Tibial artery (tissue), 4 donors: ENCODE measurements at regions not wholly inside any gene's neighbourhood (a gene's known extent, or its start where the extent isn't known, plus 50 kb on each side); places are given as distances from the start of the nearest gene placed in this dataset.

ENCODE experiments used
- DNase-seq, 2 donors: peaks; one replicate each; pipeline ENCODE4 v3.0.0-alpha.2; 2019
- H3K27ac ChIP-seq, 2 donors: fragments of 200-600 bp; sonication (generic) in 1 of 2; 1 replicate in 1 of 2; 2 replicates in 1 of 2; pipeline ENCODE4 v1.5.1; 2018 to 2019; ENCODE audit warnings: mild to moderate bottlenecking in 1 of 2
- H3K27me3 ChIP-seq, 2 donors: fragments of 200-600 bp; sonication (generic) in 1 of 2; one replicate each; pipeline versions ENCODE4 v1.5.1 to v1.6.0; 2016 to 2019
- H3K36me3 ChIP-seq, 3 donors: fragments of 200-600 bp; sonication (generic) in 2 of 3; one replicate each; pipeline ENCODE4 v1.5.1; 2016 to 2019; ENCODE audit warnings: mild to moderate bottlenecking in 2 of 3
- H3K4me1 ChIP-seq, 4 donors: fragments of 200-600 bp; sonication (generic) in 2 of 4; 1 replicate in 3 of 4; 2 replicates in 1 of 4; pipeline ENCODE4 v1.5.1; 2016 to 2019
- H3K4me3 ChIP-seq, 2 donors: fragments of 200-600 bp; sonication (generic) in 1 of 2; 1 replicate in 1 of 2; 2 replicates in 1 of 2; pipeline ENCODE4 v1.5.1; 2018 to 2019; ENCODE audit warnings: mild to moderate bottlenecking in 2 of 2
- H3K9me3 ChIP-seq, 3 donors: fragments of 200-600 bp; sonication (generic) in 1 of 3; one replicate each; pipeline ENCODE4 v1.5.1; 2016 to 2019
- CTCF ChIP-seq, 2 experiments: fragments of 200-600 bp in 1 of 2; fragments of 450-650 bp in 1 of 2; IDR thresholded peaks; one replicate each; pipeline ENCODE4 v1.5.1; 2017 to 2019; ENCODE audit warnings: antibody characterized with exemption in 2 of 2, mild to moderate bottlenecking in 1 of 2, moderate library complexity in 1 of 2
- intact Hi-C: fragments of 100-400 bp; cut with DNase I; formaldehyde crosslinking; loops from one replicate; pipeline ENCODE4 v1.15.0; 2023; ENCODE audit warnings: low total_unique reads

DNA sequence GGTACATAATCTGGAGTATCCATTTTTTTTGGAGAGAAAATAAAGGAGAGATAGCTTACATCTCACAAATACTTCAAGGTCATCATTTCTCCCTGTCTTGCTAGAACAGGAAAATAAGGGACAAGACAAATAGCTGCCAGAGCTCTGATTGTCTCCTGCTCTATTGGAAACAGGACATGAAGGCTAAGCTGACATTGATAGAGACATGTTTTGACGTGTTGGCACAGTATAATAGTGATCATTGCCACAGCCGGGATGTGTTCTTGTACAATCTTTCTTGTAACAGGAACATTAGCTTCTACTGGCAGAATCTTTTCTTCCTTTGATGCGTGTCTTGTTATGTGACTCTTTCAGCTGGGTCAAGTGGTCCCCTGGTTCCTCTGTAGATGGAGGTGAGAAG is 279.3 kb upstream of the MTPN start:
- H3K27me3 ChIP-seq: no peaks in the 10 kb centered on the region
- no peak for DNase-seq
- no peaks in the 10 kb centered on the region for H3K36me3 ChIP-seq
- H3K4me1 ChIP-seq: no peaks in the 10 kb centered on the region
- no peak overlapping the region for H3K4me3 ChIP-seq
- intact Hi-C loops: no loop called here
- H3K9me3 ChIP-seq: no peaks in the 10 kb centered on the region
- no peak for TF ChIP-seq CTCF (IDR thresholded peaks at IDR 0.05)
- no peak overlapping the region for H3K27ac ChIP-seq

- no peak for DNase-seq
- no peak overlapping the region for H3K4me3 ChIP-seq
- H3K4me1 ChIP-seq: no peaks in the 10 kb centered on the region
- no peak overlapping the region for H3K27ac ChIP-seq
- intact Hi-C loops: no loop called here
- H3K9me3 ChIP-seq: no peaks in the 10 kb centered on the region
- TF ChIP-seq CTCF (IDR thresholded peaks at IDR 0.05): no peak
- H3K27me3 ChIP-seq: no peaks in the 10 kb centered on the region
- no peaks in the 10 kb centered on the region for H3K36me3 ChIP-seq
Observed at GRCh38 chr7:136254148-136254547, 277.0 kb upstream of the MTPN start.

- H3K4me1 ChIP-seq: no peaks in the 10 kb centered on the region
- no peak for TF ChIP-seq CTCF (IDR thresholded peaks at IDR 0.05)
- no peak for DNase-seq
- H3K27ac ChIP-seq: no peak overlapping the region
- intact Hi-C loops: no loop called here
- H3K4me3 ChIP-seq: no peak overlapping the region
- H3K9me3 ChIP-seq: no peaks in the 10 kb centered on the region
- no peaks in the 10 kb centered on the region for H3K36me3 ChIP-seq
- no peaks in the 10 kb centered on the region for H3K27me3 ChIP-seq
Observed at GRCh38 chr7:136251826-136252225, 274.7 kb upstream of the MTPN start.

DNA sequence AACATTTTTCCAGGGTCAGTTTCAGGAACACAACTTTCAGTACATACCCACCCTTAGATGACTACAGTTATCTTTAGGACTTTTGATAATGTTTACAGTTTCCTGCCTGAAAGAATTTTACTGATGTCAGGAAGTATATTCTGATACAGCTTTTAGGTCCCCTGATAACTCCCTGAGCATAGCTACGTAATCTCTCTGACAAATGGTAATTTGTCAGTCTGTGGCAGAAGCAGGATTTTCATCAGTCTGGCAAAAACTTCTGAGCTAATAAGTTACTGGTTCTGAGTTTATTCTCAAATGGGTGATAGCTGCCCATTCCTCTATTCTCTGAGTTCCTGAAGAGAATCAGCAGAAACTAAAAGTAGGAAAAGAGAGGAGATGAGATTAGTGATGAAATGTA is 270.1 kb upstream of the MTPN start:
- H3K4me3 ChIP-seq: no peak overlapping the region
- H3K9me3 ChIP-seq: no peaks in the 10 kb centered on the region
- H3K36me3 ChIP-seq: no peaks in the 10 kb centered on the region
- DNase-seq: no peak
- H3K27me3 ChIP-seq: no peaks in the 10 kb centered on the region
- H3K4me1 ChIP-seq: no peaks in the 10 kb centered on the region
- no peak for TF ChIP-seq CTCF (IDR thresholded peaks at IDR 0.05)
- intact Hi-C loops: no loop called here
- no peak overlapping the region for H3K27ac ChIP-seq

- no peak for TF ChIP-seq CTCF (IDR thresholded peaks at IDR 0.05)
Observed at GRCh38 chr7:136245327-136246004, 268.3 kb upstream of the MTPN start.

DNA sequence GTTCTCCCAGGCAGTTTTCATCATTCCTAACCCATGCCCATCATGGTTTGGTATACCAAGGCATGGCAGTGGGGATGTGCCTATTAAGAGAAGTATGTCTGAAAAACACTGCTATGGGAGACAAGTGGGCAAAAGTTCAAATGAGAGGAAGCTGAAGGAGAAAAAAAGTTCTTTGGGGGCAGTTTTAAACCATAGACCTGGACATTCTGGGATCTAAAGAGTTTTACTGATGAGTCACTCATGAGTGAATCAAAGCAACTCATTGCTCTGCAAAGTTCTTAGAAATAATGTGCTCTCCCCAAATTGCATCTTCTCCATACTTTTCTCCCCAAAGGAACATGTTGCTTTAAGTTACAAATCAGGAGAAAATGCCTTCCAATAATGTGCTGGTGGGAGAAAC is 256.9 kb upstream of the MTPN start:
- Histone ChIP-seq H3K4me3 (no peak overlapping the region), H3K4me1 (no peaks in the 10 kb centered on the region), H3K9me3 (no peaks in the 10 kb centered on the region), H3K36me3 (no peaks in the 10 kb centered on the region), H3K27me3 (no peaks in the 10 kb centered on the region), H3K27ac (no peak overlapping the region)
- TF ChIP-seq CTCF (IDR thresholded peaks at IDR 0.05): no peak
- DNase-seq: no peak
- intact Hi-C loops: no loop called here

More at GRCh38 chr7:136245327-136246004, 268.3 kb upstream of the MTPN start:
- Histone ChIP-seq H3K9me3 (no peaks in the 10 kb centered on the region), H3K4me3 (no peak overlapping the region), H3K27ac (no peak overlapping the region), H3K36me3 (no peaks in the 10 kb centered on the region), H3K4me1 (no peaks in the 10 kb centered on the region), H3K27me3 (no peaks in the 10 kb centered on the region)
- DNase-seq: no peak
- intact Hi-C loops: no loop called here
